IPS-15b (cell line): ENCODE measurements at regions not wholly inside any gene's neighbourhood (a gene's known extent, or its start where the extent isn't known, plus 50 kb on each side); places are given as distances from the start of the nearest gene placed in this dataset.

Experiments
- H3K27me3 ChIP-seq: one replicate; pipeline ENCODE4 v1.6.1; 2013; ENCODE audit warnings: low read length; ENCODE audit not compliant: control insufficient read depth, insufficient read depth
- H3K36me3 ChIP-seq: one replicate; pipeline ENCODE4 v1.6.1; 2013; ENCODE audit warnings: low read length; ENCODE audit not compliant: control insufficient read depth, insufficient read depth
- H3K4me1 ChIP-seq: one replicate; pipeline ENCODE4 v1.6.1; 2013; ENCODE audit warnings: mild to moderate bottlenecking, low read length; ENCODE audit not compliant: control insufficient read depth, insufficient read depth
- H3K4me3 ChIP-seq: one replicate; pipeline ENCODE4 v1.5.1; 2013; ENCODE audit warnings: low read depth, low read length
- H3K9ac ChIP-seq: one replicate; pipeline ENCODE4 v1.6.1; 2013; ENCODE audit warnings: low read depth, mild to moderate bottlenecking, low read length
- H3K9me3 ChIP-seq: one replicate; pipeline ENCODE4 v1.6.1; 2013; ENCODE audit warnings: mild to moderate bottlenecking, low read length; ENCODE audit not compliant: control insufficient read depth, insufficient read depth

DNA sequence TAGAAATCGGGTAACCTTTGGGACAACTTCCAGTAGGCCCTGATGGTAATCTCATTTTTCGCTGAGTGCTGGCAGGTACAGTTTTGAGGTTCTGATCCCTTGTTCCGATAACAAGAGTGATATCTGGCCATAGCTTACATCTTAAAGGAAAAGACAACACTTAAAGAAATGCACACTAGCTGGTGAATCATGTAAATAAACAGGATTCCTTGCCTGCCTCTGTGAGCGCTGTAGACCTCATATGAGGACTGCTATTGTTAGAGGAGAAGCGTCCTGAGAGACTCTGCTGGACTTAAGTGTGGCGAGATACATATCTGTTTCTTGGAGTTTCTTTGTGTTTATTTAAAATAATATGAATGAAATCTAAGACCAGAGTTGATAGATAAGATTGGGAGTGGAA is 149.3 kb upstream of the SLC4A4 start:
- no peaks in the 10 kb centered on the region for H3K9me3 ChIP-seq
- no peaks in the 10 kb centered on the region for H3K4me1 ChIP-seq
- H3K4me3 ChIP-seq, result no peak overlapping the region
- H3K27me3 ChIP-seq, result peaks cover 47% of the 10 kb centered on the region
- no peak overlapping the region for H3K9ac ChIP-seq
- no peaks in the 10 kb centered on the region for H3K36me3 ChIP-seq

DNA sequence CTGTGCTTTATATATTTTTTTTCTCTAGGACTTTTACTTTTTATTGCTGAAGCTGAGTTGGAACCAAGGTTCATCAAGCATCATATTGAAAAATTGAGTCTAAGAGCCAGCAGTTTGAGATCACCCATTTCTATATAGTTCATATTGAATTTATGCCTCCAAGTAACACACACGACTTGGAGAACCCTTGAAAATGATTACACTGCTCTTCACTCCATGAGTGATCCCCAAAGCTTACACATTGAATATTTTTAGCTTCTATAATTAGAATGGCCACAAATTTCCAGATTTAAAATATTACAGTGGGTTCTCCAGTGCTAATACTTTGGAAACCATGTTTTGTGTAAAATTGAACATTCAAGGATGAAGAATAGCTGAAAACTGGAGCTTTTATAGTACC is 144.4 kb upstream of the SLC4A4 start:
- H3K9me3 ChIP-seq, result no peaks in the 10 kb centered on the region
- peaks cover 8% of the 10 kb centered on the region for H3K27me3 ChIP-seq
- H3K9ac ChIP-seq, result no peak overlapping the region
- no peaks in the 10 kb centered on the region for H3K36me3 ChIP-seq
- H3K4me3 ChIP-seq, result no peak overlapping the region
- H3K4me1 ChIP-seq, result peaks cover 3% of the 10 kb centered on the region

DNA sequence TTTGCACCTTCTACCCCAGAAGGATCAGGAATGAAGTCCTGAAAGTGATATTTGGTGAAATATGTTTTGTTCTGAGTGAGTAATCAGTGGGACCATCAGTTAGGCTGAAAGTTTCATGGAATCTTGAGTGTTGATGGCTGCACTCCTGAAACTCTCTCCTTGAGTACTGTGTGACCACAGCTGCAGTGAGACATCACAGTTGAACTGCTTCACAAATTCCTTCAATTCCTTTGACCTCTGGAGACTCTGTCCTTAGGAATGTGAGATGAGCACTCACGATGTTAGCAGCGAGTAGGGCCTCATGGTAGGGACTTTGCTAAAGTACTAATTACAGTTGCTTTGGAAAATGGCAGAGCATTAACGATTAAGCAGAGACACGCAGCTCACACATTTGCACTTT is 142.9 kb upstream of the SLC4A4 start:
- no peak overlapping the region for H3K9ac ChIP-seq
- no peaks in the 10 kb centered on the region for H3K9me3 ChIP-seq
- no peaks in the 10 kb centered on the region for H3K27me3 ChIP-seq
- H3K36me3 ChIP-seq, result no peaks in the 10 kb centered on the region
- no peak overlapping the region for H3K4me3 ChIP-seq
- peaks cover 3% of the 10 kb centered on the region for H3K4me1 ChIP-seq

DNA sequence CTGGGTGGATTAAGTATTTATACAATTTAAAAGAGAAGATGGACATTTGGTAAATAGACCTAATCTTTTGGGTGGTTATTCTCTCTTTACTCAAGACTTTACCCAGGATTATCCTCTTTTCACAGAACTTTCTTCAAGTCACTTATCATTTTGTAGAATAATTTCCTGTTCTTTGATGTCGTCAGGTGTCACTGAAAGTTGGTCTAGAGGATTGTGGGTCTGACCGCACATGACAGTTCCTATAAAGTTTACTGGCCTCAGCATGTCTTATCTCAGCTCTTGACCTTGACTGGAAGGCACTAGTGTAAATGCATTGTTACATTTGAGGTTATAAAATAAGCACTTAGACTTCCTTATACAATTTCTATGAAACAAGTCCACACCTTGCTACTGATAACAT is 139.9 kb upstream of the SLC4A4 start:
- H3K9me3 ChIP-seq, result no peaks in the 10 kb centered on the region
- H3K9ac ChIP-seq, result no peak overlapping the region
- peaks cover 3% of the 10 kb centered on the region for H3K4me1 ChIP-seq
- H3K4me3 ChIP-seq, result no peak overlapping the region
- no peaks in the 10 kb centered on the region for H3K27me3 ChIP-seq
- H3K36me3 ChIP-seq, result no peaks in the 10 kb centered on the region

DNA sequence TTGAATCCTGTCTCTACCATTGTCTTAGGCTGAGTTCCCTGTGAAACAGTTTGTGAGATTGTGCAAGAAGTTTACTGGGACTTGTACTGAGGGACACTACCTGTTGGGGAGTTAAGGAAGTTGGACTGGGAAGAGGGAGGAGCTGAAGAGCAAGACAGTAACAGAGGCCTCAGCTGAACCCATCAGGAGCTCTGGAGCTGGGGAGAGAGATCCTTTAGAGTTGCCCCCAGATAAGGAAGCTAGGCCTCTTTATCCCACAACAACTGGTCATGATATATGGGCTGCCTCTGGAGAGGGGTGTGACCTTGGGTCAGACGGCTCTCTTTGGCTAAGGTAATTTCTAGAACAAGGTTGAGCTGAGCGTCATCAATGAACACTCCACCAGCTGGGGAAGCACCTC is 137.8 kb upstream of the SLC4A4 start:
- Histone ChIP-seq H3K9me3 (no peaks in the 10 kb centered on the region), H3K27me3 (no peaks in the 10 kb centered on the region), H3K4me3 (no peak overlapping the region), H3K4me1 (peaks cover 1% of the 10 kb centered on the region), H3K36me3 (no peaks in the 10 kb centered on the region), H3K9ac (no peak overlapping the region)

DNA sequence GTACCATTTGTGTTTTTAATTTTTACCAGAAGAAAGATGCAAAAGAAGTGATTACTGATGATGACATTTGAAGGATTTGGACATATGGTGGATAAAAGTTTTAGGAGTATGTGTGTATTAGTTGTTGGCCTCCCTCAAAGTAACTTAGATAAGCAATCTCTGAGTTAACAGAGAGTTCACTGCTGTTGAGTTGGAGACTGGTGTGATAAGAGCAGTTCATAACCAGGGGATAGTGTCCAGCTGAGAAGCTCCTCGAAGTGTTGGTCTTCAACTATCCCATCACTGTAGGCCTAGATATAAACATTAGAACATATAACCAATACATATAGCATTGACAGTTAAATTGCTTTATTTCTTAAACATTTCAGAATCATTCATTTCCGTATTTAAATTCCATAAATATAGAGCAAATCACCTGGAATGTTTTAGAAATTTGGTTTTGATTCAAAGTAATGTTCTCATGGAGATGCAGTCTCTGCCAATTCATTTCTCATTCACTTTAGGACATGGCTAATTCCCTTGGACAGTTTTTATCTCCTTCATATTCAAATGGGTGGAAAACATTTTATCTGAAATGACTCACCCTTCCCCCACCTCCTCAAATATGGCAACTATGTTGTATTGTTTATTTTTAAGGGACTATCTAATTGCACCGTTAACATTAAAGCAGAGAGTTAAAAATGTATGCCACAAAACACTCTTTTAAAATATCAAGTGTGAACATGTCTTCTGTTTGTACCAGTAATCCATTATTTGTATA is 136.8 kb upstream of the SLC4A4 start:
- Histone ChIP-seq H3K36me3 (no peaks in the 10 kb centered on the region), H3K4me1 (no peaks in the 10 kb centered on the region), H3K9ac (no peak overlapping the region), H3K27me3 (no peaks in the 10 kb centered on the region), H3K4me3 (no peak overlapping the region), H3K9me3 (no peaks in the 10 kb centered on the region)

DNA sequence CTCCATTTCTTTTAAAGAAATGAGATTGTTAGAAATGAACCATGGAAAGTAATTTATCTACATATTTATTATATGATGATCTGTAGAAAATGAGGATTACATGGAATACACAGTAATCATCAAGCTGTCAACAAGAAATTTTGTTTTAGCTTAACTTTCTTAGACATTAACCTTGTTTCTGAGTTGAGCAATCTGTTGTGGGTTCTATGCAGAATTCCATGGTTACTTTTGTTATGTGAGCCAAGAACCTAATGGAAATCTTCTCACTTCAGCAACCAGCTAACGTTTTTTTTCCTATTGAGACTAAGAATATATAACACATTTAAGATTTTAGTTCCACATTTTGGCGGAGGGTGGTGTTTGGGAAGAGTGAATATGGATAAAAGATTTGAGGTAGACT is 136.1 kb upstream of the SLC4A4 start:
- Histone ChIP-seq H3K36me3 (no peaks in the 10 kb centered on the region), H3K4me1 (no peaks in the 10 kb centered on the region), H3K4me3 (no peak overlapping the region), H3K9ac (no peak overlapping the region), H3K9me3 (no peaks in the 10 kb centered on the region), H3K27me3 (no peaks in the 10 kb centered on the region)

DNA sequence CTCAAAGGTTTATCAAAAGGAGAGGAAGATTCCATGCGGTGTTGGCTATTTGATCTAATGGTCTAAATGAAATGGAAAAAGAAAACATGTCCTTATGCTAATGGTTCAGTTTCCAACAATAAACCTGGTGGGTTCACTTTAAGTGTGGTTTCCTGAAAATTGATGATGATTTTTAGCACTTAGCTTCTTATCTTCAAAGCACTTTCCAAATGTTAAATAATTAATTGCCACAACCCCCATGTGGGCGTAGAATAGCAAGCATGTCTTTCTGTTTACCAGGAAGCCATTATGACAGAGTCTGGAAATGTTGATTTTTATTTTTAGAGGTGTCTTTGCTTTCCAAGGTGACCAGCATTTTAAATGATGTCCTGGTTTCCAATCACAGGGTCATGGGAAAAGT is 134.8 kb upstream of the SLC4A4 start:
- H3K4me3 ChIP-seq, result no peak overlapping the region
- no peak overlapping the region for H3K9ac ChIP-seq
- H3K4me1 ChIP-seq, result no peaks in the 10 kb centered on the region
- H3K36me3 ChIP-seq, result no peaks in the 10 kb centered on the region
- no peaks in the 10 kb centered on the region for H3K27me3 ChIP-seq
- no peaks in the 10 kb centered on the region for H3K9me3 ChIP-seq

DNA sequence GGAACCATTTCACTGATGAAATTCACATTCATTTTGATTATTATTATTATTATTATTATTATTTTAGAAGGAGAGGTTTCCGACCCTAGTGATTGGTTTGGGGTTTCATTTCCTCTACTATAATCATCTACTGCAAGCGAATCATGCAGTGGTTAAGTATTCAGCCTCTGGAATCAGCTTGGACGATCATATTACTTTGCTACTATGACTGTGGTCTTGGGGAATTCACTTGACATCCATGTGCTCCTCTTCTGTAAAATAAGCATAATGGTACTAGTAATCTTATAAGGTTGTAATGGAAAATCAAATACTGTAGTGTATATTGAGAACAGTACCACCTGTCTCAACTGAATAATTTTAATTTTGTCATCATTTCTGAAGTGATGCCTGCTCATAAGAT is 132.1 kb upstream of the SLC4A4 start:
- H3K9me3 ChIP-seq, result no peaks in the 10 kb centered on the region
- no peak overlapping the region for H3K4me3 ChIP-seq
- no peaks in the 10 kb centered on the region for H3K36me3 ChIP-seq
- no peak overlapping the region for H3K9ac ChIP-seq
- no peaks in the 10 kb centered on the region for H3K27me3 ChIP-seq
- no peaks in the 10 kb centered on the region for H3K4me1 ChIP-seq

DNA sequence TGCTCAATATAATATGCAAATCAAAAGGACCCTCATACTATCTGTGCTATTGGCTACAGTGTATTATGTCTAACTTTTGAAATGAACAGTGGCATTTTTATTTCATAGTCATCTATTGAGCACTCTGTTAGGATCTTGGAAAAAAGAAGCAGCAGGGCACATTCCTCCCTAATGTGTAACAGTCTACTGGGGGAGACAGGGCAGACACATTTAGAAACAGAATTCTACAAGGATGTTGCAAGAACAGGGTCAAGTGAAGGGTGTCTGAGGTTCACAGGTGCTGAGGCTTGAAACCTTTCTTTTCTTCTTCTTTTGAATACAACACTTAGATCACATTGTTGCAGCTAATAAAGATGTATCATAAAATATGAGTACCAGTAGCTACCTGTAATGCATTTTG is 129.7 kb upstream of the SLC4A4 start:
- Histone ChIP-seq H3K4me3 (no peak overlapping the region), H3K9me3 (no peaks in the 10 kb centered on the region), H3K4me1 (no peaks in the 10 kb centered on the region), H3K27me3 (no peaks in the 10 kb centered on the region), H3K36me3 (no peaks in the 10 kb centered on the region), H3K9ac (no peak overlapping the region)

DNA sequence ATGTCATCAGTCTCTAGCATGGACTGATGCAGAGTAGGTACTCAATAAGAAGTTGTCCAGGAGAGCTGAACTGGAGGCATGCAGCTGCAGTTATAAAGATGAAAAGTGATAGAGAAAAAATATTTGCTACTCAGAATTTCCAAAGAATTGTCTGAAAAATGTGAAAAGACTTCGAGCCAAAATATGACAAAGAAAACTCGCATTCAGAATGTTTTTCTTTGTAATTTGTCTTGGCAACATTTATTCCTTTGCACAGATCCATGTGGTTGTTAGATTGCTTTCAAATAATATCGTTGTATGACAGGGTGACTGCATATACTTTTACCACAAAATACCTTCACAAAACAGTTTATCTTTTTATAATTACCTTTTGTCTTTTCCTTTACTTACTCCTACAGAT is 128.0 kb upstream of the SLC4A4 start:
- no peaks in the 10 kb centered on the region for H3K36me3 ChIP-seq
- H3K27me3 ChIP-seq, result no peaks in the 10 kb centered on the region
- no peaks in the 10 kb centered on the region for H3K9me3 ChIP-seq
- H3K9ac ChIP-seq, result no peak overlapping the region
- no peaks in the 10 kb centered on the region for H3K4me1 ChIP-seq
- no peak overlapping the region for H3K4me3 ChIP-seq

DNA sequence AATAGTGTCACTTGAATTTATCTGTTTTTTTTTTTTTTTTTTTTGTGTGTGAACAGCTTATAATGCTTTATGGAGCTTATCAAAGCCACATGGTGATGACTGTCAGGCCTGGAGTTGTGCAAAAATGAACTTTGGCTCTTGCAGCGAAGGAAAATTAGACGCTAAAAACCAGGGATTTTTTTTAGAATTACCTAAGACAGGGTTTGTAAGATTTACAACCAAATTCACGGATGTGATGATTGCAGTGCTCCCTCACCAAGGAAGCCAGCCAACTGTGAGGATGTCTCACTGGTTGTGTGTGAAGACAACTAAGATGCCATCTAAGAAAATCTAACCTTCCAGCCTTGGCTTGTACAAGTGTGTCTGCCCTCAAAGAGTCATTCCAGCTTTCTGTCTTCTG is 127.1 kb upstream of the SLC4A4 start:
- H3K4me3 ChIP-seq, result no peak overlapping the region
- no peaks in the 10 kb centered on the region for H3K27me3 ChIP-seq
- no peaks in the 10 kb centered on the region for H3K36me3 ChIP-seq
- H3K4me1 ChIP-seq, result no peaks in the 10 kb centered on the region
- no peak overlapping the region for H3K9ac ChIP-seq
- H3K9me3 ChIP-seq, result no peaks in the 10 kb centered on the region
